A673 (cell line): ENCODE measurements at regions not wholly inside any gene's neighbourhood (a gene's known extent, or its start where the extent isn't known, plus 50 kb on each side); places are given as distances from the start of the nearest gene placed in this dataset.

Experiments used
- CTCF ChIP-seq: fragments of 300-800, 200-600 bp; sonication (generic); conservative IDR thresholded peaks from 2 replicates; pipeline ENCODE4 v1.5.1; 2017; ENCODE audit warnings: low read depth, mild to moderate bottlenecking, antibody characterized with exemption, low read length, moderate library complexity, mixed read lengths
- EZH2 ChIP-seq: fragments of 200-600 bp; sonication (generic); IDR thresholded peaks from 2 replicates; pipeline ENCODE4 v1.6.1; 2017; ENCODE audit warnings: borderline replicate concordance, low read depth, mild to moderate bottlenecking, mixed read lengths, antibody characterized with exemption, low read length; ENCODE audit not compliant: poor library complexity, severe bottlenecking

DNA sequence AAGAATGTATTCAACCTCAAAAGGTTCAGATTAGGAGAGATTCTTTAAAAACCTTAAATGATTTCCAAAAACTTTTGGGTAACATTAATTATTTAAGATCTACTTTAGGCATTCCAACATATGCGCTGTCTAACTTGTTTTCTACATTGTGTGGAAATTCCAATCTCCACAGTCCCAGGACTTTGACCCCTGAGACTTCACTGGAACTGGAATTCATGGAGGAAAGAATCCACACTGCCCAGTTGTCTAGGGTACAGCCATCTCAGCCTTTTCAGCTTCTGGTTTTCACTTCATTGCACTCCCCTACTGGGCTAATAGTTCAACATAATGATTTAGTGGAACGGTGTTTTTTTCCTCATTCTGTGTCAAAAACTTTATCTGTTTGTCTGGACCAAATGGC is 161.5 kb downstream of the IER5 start:
- TF ChIP-seq CTCF (no peak), EZH2 (no peak)
